T-helper 22 cell (primary cell): ENCODE measurements at regions not wholly inside any gene's neighbourhood (a gene's known extent, or its start where the extent isn't known, plus 50 kb on each side); places are given as distances from the start of the nearest gene placed in this dataset.

ENCODE experiments used
- DNase-seq: peaks from one replicate; pipeline ENCODE4 v3.0.0-alpha.2; 2020; ENCODE audit warnings: low read depth

DNA sequence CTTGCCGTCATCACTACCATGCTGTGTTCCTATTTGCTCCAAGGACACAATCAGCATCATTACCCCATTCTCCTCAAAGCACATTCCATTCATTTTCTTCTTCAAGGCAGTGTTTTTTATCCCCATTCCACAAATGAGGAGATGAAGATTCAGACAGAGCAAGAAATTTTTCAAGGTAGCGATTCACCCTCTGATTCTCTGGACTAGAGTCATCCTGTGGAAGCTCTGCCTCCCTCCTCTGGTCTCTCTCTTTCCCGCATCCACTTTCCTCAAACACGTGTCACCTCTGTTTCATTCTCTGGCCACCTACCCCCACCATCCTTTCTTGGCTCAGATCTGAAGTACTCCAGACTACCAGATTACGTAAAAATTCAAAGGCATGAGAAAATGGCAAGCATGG lies 297.9 kb downstream of the SOX11 start:
- no peak for DNase-seq

DNA sequence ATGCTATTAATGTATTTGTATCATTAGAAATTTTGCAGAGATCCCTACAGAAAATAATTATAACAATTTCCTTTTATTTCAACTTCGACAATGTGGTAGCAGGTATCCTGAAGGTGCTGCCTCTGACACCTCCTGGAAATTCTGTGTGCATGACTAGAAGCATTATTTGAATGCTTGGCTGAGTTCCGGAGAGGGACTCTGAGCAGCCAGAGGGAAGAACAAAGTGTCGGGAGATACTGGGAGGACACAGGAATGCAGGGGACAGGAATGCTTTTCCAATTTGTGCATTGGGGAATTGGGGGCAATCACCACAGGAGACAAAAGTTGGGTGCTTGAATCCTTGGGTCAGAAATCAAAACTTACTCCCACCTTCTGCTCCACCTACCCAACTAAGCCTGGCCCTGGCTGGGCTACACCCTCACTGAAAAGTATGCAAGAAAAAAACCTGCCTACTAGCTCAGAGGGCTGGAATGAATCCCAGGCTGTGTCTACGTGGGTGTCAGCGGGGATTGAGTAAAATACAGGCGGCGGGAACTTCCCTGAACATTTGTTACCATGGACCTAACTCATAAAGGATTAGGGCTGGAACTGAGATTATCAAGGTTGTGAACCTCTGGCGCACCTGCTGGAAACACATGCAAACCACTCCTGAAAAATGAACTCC lies 299.3 kb downstream of the SOX11 start:
- DNase-seq, result no peak

DNA sequence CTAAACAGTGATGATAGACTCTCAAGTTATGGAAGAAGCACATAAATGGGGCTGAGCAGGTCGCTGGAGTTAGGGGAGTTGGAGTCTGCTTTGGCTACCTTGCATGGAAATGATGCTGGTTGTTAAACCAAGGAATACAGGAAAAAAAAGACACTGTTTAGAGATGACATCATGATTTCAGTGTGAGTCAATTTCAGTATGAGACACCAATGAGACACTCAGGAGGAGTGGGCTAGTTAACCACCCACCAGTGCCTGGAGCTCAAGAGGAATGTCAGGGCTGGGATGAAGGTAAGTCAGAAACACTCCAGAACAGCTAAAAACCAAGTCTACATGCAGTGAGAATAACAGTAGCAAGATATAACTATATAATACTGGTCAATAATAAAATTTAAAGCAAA lies 303.6 kb downstream of the SOX11 start:
- no peak for DNase-seq

DNA sequence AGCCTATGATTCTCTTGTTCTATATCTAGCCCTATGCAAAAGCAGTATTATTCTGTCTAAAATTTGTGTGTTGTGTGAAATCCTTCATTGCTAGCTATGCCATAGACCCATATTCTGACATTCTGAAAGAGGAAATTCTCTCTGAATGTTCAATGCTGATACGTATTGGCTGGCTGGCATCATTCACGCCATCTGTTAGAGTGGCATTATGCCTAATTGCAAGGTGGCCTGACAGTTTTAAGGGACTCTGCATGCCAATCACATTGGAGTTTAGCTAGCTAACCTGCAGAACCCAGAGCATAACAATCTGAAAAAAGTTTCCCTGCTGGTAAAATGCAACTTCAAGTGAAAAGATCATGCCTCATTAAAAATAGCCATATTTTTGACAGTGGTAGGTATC lies 316.0 kb downstream of the SOX11 start:
- no peak for DNase-seq

DNA sequence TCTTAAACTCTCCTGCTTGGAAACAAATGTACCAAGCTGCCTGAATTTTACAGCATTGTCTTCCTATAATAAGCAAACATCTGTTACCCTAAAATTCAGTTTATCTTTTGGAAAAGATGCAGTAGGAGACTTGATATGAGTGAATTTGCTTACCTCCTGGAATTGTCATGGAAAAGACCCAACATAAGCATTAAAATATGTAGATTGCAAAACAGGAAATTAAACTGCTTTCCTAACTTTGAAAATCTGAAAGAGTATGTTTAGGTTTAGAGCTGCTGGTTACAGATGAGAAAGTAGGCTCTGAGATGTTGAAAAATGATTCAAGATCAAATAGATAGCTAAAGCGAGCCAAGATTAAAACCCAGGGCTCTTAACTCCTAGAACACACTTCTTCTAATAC lies 316.5 kb downstream of the SOX11 start:
- no peak for DNase-seq

DNA sequence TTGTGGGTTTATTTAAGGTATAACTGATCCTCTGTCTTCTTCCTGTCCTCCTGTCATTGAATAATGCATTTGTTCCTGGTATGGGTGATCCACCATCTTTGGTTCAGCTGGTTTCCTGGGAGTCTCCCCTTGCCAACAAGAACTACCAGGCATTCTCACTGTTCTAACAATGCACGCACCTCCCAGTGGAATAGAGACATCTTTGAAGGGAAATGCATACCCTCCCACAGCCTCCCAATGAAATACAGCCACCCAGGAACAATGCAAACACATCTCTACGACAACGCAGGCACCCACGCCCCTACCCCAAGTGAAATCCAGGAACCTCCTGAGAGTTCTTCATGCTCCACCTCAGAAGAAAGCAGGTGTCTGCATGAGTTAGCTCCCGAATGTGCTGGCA lies 318.0 kb downstream of the SOX11 start:
- DNase-seq, result no peak

DNA sequence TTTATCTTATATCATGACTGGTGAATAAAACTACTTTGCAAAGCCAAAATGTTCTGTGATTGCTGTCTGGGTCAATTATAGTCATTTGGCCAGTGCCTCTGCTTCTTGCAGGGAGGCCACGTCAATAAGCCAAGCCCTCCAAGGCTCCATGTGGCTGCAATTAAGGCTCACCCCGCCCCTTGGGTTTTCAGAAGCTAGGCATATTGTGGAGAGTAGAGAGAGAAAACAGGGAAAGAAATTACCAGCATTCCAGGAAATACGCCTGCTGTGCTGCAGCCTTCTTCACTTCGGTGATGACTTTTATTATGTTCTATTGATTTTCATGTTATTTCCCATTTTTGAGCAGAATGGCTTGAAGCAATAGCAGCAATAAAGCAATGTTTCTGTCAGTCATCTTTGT lies 319.7 kb downstream of the SOX11 start:
- DNase-seq, result no peak

DNA sequence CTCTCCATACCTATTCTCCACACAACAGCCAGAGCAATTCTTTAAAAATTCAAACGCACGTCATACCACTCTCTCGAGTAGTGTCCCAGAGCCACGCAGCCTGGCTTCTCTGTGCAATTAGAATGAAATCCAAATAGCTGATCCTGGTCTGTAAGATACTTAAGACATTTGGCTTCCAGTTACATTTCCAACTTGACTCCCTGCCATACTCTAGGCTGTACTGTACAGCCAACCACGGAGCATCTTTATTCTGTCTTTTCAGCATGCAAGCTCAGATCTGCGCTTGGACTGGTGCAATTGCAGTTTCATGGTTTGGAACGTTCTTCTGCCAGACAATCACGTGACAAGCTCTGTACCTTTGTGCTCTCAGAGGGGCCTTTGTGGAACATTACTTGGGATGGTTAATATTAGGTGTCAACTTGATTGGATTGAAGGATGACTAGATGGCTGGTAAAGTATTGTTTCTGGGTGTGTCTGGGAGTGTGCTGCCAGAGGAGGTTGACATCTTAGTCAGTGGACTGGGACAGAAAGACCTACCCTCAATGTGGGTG lies 325.6 kb downstream of the SOX11 start:
- no peak for DNase-seq

DNA sequence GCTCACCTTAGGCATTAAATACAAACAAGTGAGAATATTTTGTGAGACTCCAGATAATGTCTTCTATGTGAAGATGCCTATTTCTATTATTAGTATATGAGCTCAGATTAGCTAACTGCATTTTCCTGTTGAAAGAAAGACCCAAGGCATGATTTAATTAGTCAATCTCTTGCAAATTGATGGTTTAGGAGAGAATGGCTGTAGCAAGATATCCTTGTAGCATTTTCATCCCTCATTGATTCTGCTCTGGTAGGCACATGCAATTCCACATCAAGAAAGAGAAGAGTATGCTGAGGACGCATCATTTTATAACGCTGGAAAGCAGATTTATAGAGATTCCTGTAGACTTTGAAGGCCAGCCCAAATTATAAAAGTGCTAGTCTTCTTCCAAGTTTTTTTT lies 332.0 kb downstream of the SOX11 start:
- no peak for DNase-seq

DNA sequence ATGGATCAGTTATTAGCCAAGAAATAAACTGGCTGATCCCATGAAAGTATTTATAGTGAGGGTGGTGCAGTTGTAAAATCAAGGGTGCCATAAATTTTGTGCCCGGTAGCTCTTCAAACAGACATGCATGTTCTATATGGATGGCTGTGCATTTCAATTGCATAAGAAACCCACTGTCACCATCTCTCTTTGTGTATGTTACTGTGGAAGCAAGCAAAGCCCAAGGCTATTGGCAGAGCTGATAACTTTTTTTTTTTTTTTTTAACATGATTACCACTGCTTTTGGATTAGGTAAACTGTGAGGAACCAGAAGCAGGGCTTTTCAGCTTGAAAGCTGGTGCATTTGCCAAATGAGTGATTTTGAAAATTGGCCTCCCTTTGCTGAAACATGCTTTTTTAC lies 332.6 kb downstream of the SOX11 start:
- DNase-seq, result no peak

DNA sequence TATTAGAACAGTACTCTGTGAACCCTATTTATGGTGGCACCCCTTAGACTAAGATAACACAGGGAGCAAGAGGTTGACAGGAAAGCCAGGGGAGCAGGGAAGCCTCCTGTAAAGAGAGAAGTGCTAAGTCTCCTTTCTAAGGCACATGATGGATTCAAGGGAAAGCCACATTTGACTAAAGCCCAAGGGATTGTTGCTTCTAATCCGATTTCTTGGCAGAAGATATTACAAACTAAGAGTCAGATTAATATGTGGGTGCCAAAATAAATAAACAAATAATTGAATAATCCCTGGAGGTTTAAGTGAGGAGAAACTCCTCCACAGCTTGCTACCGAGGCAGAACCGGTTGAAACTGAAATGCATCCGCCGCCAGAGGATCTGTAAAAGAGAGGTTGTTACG lies 333.2 kb downstream of the SOX11 start:
- DNase-seq, result no peak

DNA sequence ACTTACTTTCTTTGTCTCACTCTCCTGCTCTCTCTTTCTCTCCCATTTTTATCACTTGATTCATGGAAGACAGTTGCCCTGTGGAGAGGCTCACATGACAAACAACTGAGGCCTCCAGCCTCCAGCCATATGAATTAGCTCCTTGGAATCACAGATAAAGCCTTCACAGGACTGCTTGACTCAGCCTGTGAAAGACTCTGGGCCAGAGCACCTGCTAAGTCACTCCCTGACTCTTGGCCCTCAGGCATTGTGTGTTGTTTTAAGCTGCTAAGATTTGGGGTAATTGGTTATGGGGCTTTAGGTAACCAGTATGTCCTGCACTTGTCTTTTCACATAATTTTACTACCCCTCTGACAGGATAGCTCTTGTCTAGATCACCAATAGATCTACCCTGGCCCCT lies 334.9 kb downstream of the SOX11 start:
- no peak for DNase-seq

DNA sequence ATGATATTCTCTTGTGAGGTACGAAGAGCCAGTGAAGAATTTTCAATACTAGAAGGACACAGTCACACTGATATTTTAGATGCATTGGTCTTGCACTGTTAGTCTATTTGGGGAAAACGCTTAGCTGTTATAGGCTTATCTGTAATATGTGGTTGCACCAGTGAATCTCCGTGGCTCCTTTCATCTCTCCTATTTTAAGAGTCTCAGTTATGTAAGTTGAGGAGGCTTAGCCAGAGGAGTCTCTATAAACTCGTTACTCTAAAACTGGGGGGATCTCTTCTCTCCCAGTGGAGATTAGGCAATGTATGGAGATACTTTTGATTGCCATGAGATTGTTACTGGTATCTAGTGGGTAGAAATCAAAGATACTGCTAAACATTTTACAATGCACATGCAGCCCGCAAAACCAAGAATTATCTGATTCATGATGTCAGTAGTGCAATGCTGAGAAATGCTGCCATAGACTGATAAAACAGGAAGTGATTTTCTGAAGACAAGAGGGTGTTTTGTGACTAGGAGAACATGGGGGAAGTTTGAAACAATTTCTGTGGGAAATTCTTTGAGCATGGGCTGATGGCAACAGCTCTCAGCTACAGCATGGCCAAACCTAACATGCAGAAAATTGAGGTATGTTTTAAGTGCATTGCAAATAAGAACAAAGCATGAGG lies 339.1 kb downstream of the SOX11 start:
- no peak for DNase-seq

DNA sequence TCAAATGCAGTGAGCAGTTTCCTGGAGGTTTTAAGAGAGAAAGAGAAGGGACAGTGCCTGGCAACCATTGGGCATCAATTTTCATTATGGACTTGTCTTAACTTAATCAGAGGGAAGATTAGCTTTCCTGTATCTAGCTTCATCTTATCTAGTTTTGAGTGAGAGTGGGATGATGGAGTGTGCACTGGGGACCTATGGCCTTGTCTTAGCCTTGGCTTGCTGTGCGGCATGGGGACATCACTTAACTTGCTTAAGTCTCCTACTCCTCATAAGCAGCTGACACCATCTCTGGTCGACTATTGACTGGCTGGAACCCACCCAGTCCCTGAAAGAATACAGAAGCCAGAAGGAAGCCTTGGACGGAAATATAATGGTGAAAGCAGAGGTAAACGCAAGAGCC lies 344.0 kb downstream of the SOX11 start:
- DNase-seq, result no peak

DNA sequence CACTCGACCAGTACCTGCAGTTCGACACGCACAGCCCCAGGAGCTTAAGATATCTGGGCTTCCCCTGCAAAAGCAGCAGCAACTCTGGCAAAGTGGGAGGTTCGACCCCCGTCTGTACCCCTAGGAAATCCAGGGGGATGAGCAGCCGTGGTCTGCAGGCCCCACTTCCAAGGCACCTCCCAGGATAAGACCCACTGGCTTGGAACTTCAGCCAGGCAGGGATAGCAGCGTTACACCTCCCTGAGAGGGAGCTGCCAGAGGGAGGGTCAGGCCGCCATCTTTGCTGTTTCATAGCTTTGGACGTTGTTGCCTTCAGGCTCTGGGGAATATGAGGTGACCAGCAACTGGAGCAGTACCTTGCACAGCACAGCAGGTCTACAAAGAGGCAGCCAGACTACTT lies 351.1 kb downstream of the SOX11 start:
- DNase-seq, result no peak

DNA sequence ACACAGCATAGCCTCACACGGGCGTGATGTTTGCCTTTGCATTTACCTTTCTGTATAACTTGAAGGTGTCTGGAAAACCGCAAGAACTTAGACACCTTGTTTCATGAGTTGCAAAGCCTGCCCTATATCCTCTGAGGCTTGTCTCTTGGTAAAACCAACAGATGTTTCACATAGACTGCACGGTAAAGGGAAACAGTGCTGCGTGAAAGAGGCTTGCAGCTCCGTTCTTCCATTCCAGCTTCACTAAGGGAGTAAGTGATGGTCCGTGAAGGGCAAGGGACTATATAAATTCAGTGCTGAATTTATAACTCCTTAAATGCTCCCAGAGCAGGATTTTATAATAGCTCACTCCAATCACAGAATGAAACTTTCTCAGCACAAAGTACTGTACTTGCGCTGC lies 360.5 kb downstream of the SOX11 start:
- DNase-seq, result no peak

DNA sequence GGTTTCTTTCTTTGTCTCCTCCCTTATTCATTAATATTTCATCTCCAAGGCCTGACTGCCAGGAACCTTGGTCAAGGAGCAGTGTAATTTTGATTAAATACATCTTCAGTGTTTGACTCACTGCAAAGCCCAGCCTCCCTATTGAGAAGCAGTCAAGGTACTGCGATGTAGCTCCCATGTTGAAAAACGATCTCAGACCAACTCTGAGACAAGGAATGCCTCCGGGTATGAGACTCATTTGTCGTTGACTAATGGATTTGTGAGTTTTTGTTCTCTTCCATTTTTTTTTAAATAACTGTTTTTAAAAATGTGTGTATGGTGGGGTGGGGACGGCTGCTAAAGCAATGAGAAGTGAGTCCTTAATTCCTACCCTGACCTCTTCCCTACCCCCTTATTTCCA lies 361.6 kb downstream of the SOX11 start:
- DNase-seq, result no peak

DNA sequence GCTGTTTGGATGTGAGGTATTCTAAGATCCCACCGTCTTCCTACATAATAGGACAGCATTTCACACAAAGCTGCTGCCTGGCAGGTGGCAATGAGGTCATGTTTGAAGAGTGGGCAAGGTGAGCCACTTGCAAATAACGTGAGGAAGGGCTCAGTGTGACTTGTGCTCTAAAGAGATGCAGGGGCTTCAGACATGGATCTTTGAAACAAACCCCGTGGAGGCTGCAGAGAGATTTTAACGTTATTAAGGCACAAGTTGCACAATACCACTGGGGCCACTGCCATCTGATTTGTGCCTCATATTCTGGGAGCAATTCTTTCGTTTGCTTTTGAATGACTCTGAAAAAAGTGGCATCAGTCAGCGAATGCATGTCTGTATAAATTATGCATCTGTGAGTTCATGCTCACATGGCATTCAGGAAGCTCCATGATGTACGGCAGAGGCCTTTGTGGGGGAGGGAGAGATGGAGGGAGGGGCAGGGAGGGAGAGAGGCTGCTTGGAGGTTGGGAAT lies 362.0 kb downstream of the SOX11 start:
- no peak for DNase-seq

DNA sequence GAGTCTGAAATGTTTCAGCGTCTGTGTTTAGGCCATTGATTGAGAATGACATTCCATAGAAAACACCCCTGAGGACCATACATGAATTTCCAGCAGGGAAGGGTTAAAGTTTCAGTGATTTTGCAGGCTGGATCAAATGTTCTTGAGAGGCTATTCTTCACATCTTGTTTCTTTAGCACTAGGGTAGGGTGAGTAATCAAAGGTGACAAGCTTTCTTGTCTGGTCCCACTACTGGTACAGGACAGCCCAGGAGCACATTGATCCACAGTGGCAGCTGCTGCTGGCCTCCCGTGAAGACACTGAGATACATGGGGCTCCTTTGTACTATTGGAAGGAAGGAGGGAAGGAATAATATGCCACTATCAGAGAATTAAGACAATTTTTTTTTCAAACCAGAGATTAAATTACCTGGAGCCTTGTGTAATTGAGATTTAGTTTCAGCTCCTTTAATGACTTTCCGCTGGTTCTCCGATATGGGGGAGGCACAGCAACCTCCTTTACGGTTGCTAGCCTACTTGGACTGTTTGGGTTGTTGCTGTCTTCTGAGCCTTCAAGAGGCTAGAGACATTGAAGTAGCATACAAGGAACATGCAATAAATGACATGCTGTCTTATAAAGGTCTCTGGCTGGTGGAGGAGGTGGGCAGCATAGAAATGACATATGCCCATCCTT lies 368.9 kb downstream of the SOX11 start:
- no peak for DNase-seq

DNA sequence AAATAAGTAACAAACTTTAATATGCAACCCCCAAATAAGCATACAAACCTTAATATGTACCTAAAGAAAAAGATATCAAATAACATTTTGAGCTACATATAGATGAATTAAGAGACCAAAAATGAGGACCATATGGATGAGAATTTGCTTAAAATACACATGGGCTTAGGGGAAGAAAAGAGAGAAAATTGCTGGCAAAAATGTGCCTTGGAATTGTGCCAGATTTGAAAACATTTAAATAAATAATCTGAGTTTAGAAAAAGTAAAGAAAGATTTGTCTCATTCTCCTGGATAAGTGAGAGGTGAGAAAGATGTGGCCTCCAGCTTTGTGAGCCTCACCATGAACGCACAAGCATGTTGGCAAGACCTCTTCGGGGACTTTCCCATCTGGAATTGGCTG lies 372.6 kb downstream of the SOX11 start:
- no peak for DNase-seq

DNA sequence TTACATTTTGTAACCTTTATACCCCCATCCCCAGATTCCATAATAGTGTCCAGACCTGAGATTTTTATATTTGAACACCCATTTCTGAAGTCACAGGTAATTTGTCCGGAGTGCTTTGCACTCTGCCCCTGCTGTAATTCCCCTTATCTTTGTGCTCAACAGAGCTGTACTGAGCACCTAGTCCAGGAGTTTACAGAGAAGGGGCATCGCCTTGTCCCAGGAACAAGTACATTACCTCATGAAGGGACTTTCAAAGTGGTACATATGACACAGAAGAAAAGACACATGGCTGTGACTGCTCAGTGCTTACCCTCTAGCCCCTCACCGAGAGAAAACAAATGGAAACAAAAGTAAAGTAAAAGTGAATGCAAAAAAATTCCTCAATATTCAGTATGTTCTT lies 373.5 kb downstream of the SOX11 start:
- DNase-seq, result no peak

DNA sequence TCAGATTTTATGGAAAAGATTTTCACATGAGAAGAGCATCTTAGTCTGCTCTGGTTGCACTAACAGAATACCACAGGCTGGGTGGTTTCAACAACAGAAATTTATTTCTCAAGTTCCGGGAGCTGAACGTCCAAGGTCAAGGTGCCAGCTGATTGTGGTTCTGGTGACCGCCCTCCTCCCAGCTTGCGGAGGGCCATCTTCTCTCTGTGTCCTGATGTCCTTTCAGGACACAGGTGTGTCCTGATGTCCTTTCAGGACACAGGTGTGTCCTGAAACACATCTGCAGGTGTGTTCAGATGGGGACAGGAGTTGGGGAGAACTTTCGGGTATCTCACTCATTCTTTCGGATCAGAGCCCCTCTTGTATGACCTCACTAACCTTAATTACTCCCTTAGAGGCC lies 374.9 kb downstream of the SOX11 start:
- no peak for DNase-seq

DNA sequence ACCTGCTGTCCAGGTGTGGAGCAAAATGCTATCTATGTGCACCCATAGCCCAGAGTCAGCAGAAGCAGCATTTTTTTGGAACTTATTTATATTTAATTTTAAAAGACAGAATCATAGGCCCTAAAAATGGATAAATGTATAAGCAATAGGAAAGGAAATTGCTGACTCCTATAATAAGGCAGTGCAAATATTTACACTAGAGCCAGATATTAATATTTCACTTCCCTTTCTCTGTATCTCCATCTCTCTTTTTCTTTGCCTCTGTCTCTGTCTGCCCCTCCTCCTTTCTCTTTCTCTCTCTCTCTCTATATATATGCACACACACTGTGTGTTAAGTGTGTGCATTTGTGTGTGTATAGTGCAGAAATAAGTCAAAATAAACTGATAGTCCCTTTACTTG lies 375.6 kb downstream of the SOX11 start:
- DNase-seq, result no peak
